Right lung (tissue), 2 donors: ENCODE measurements at regions not wholly inside any gene's neighbourhood (a gene's known extent, or its start where the extent isn't known, plus 50 kb on each side); places are given as distances from the start of the nearest gene placed in this dataset.
"Not testable (repeated sequence)": the region's sequence is repeated elsewhere in the genome, so short reads cannot be mapped to it uniquely, and the experiment has no call there.

Experiments
- DNase-seq, 2 donors: peaks; one replicate each; pipeline ENCODE4 v3.0.0-alpha.2; 2013

DNA sequence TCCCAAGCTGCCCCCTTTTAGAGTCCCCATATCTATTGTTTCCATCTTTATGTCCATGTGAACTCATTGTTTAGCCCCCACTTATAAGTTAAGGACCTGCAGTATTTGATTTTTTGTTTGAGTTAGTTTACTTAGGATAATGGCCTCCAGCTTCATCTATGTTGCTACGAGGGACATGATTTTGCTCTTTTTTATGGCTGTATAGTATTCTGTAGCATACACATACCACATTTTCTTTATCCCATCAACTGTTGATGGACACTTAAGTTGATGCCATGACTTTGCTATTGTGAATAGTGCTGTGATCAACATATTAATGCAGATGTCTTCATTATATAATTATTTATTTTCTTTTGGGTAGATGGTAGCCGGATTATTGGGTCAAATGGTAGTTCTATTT, 576.9 kb downstream of the ANKRD7 start:
- no peak for DNase-seq

DNA sequence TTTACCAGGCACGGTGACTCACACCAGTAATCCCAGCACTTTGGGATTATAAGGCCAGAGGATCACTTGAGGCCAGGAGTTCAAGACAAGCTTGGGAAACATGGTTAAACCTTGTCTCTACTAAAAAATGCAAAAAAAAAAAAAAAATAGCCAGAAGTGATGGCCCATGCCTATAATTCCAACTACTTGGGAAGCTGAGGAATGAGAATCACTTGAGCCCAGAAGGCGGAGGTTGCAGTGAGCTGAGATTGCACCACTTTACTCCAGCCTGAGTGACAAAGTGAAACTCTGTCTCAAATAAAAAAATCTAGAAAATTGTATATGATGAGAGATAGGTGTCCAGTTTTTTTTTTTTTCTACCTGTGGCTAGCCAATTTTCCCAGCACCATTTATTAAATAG, 578.2 kb downstream of the ANKRD7 start:
- DNase-seq = no peak

DNA sequence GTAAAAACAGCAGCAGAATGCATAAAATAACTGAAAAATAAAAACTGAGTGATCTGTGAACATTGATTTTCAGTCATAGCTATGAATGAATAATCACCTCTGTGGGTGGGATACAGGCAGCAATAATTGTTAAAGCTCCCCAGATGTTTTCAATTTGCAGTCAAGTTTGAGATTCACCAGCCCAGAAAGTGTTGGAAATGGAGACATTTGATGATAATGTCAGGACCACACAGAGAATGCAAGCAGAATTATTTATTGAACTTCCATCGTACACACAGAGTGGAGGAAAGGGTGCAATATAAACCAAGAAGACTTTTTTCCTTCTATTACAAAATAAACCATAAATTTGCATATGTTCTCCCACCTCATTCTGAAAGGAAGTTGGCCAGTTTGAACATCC, 601.7 kb downstream of the ANKRD7 start:
- no peak for DNase-seq

DNA sequence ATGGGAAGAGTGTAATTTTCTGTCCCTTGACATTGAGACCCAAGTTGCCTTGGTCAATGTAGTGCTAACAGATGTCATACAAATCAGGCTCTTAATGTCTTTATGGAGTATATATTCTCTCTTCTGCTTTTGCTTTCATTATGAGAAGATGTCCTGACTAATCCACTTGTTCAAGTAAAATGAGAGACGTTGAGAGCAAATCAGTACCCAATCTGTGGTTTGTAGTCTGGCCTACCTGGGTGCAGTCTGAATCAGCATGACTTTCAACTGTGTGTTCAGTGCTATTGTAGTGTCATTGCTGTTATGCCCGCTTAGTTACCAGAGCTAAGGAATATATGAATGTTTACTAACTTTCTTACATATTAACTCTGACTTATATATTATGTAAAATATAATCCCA, 612.4 kb downstream of the ANKRD7 start:
- DNase-seq = no peak

DNA sequence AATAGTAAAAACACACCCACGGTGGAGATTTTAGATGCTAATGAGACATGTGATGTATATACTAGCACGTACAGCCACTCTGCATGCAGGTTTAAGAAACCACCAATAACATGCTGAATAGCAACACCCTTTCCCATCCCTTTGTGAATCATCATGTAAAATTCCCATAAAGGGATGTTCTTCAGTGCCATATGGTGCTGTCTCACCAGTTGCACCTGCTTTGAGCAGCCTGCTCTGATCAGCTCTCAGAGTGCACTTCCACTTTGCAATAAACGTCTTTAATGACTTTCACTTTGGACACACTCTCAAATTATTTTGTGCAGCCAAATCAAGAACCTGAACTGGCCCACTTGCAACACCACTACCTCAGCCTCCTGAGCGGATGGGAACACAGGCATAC, 615.0 kb downstream of the ANKRD7 start:
- no peak for DNase-seq

DNA sequence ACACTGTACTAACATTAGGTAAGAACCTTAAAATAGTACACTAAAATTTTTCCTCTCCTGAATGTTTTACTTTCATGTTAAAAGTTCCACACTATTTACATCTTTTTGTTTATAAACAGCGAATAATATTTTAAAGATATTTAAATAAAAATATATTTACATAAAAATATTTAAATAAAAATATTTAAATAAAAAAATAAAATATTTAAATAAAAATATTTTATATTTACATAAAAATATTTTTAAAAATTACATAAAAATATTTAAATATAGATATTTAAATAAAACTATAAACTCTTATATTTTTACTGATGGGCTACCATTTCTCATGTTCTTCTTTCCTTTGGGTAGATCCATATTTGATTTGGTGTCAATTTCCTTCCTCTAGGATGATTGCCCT, 619.0 kb downstream of the ANKRD7 start:
- DNase-seq = no peak

DNA sequence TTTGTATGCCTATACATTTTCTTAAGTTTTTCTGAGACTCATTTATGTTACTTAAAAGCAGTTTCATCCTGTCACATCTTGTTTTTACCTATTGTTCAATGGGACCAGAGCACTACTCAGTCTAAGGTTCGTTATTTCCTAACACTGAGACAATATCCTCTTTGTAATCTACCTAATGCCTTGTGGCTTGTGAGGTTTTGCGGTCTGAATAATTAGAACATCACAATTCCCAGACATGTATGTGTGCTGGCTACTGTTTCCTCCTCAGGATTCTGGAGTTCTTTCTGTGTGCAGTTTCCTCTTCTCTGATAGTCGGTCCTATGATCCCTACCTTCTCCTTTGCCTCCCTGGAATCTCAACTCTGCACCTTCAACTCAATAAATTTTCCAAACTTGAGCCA, 620.2 kb downstream of the ANKRD7 start:
- no peak for DNase-seq

DNA sequence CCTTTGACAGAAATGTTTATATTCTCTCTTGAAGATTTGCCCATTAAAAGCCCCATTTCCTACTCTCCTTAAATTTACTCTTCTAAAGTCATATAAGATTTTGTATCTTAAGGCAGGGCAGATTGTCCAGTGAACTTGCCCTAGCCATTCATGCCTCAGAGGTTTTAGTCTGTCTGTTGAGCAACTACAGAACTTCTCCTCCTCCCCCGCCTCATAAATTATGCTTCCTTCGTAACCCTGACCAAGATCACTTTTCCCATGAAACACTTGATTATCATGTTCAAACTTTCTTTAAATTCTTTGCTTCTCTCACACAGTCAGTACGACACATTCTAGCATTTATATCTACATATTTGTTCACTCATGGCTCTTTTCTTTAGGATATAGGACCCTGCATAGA, 621.3 kb downstream of the ANKRD7 start:
- no peak for DNase-seq

DNA sequence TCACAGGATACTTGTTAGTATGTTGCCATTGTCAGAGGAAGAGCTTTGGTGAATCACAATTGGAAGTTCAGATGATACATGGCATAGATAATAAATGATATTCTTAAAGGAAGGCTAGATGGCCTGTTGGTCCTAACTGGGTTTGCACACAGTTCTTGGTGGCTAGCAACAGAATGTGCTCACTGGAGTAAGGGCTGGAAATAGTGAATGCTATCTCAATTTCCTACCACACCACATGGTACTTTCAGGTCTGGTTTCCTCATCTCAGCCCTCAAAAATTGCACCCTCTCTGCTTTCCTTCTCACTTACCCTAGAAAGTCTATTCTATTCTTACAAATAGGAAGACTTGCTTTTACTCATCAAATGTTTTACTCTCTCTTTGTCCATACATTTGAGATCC, 622.5 kb downstream of the ANKRD7 start:
- DNase-seq = no peak

DNA sequence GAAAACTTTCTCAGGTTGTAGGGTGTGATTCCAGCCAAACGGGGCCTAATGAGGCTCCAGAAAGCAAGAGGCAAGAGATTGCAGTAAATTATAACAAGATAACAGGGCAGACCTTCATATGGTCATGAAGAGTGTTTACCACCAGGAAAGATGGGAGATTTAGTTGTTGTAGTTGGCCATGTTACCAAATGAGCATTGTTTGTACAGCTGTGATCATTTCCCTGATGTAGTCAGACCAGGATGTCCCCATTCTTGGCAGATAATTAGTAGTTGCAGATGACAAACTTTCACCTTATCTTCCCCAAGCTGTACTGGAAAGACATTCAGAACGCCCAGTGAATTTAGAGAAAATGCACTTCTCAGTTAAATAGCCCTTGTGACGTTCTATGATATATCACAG, 630.8 kb downstream of the ANKRD7 start:
- no peak for DNase-seq

DNA sequence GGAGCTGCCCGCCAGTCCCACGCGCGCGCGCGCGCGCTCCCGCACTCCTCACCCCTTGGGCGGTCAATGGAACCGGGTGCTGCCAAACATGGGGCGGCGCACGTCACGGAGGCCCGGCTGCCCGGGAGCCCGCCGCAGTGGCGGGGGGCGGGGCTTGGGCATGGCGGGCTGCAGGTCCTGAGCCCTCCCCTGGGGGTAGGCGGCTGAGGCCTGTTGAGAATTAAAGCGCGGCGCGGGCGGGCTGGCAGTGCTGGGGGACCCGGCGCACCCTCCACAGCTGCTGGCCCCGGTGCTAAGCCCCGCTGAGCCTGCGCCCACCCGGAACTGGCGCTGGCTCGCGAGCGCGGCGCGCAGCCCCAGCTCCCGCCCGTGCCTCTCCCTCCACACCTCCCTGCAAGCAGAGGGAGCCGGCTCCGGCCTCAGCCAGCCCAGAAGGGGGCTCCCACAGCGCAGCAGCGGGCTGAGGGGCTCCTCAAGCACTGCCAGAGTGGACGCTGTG, 634.2 kb downstream of the ANKRD7 start:
- DNase-seq = peak in 1 of 2 donors; percentile 42

DNA sequence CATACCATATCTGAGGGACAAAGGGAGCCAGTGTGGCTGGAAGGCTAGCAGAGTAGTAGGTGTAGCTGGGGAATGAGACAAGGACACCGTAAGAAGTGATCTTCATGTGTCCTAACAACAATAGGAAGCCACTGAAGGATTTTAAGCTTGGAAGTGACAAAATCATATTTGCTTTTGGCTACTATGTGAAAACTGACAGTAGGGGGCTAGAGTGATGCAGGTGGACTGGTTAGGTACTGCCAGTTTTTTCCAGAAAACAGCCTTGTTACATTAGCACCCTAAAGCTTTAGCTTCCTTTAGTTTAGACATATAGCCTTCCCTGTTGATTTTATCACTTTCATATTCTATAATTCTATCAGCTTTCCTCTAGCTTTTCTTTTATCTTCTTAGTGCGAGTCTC, 637.1 kb downstream of the ANKRD7 start:
- no peak for DNase-seq

DNA sequence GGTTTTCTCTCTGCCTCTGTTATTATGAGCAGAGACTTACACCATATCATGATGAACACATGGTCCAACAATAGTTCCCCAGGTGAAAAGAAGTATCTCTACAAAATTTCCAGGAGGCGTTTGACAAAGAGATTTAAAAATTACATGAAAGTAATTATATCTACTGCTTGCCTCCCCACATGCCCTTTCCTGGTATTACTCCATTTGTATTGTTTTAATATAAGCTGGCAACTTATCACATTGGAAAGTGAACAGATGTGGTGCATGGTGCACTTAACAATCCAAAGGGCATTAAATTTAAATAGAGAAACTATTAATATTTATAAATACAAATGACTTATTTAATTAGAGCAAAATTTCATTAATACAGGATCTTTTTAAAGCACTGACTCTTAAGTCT, 638.2 kb downstream of the ANKRD7 start:
- DNase-seq = no peak

DNA sequence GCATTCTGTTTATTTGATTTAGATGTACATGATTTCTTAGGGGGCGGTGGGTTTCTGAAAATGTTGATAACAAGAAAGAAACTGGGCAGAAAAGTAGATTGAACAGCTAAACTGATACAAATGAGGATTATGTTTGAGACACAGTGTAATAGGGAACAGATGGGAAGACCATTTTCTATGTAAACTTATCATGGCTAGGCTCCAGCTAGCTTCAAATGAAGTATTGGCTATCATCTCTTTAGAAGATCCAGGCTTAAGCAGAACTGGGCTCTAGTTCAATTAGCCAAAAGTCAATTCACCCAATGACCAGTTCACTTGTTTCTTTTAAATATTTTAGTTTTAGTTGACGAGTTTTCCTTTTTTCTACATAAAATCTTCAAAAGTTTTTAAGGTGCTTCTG, 639.5 kb downstream of the ANKRD7 start:
- DNase-seq = peak in 1 of 2 donors; percentile 37

DNA sequence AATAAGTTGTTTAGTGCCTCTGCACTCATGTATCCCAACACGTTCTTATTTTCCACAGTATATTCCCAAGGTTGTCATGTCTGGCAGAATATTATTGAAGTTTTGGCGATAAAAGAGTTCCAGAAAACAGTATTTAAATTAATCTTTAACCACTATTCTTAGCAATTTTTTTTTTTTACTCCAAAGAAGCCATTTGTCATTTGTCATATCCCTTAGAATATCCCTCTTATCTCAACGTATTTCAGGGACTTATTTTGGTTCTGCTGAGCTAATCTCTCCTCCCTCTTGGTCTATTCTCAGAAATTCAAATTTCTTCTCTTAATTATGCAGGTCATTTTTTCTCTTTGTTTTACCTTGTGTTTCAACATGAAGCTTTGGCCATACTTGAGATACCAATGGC, 643.4 kb downstream of the ANKRD7 start:
- DNase-seq = no peak

DNA sequence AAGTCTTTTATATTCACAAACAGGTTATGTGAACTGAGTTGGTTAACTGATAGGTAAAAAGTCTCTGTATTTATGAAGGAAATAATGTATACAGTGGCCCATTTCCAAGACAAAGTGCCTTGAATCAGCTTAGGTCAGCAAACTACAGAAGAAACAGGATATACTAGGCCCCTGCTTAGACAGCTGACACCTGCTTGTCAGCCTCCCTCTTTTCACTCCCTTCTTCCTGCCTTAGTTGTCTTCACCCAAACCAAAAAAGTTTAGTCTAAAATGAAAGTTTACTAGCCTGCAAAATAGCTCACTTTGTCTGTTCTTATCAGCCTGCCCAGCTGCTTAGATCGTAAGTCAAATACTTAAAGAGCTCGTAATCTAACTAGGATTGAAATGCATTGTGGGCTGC, 644.6 kb downstream of the ANKRD7 start:
- DNase-seq = not testable (repeated sequence)

DNA sequence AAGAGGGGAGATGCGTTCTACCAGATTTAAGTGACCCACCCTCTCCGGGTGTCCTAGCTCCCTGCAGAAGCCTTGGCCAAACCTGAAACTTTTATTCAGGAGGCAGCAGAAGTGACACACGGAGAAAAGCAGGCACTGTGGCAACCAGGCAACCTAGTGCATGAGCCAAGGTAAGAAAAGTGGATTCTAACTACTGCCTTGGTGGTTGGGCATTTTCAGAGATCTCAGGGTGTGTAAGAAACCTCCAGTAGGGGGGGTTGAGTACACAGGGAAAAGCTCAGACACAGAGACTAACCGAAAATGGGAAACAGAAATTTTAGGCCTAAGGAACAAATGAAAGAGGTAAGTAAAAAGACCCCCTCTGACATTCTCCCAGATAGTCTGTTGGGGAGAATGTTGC, 645.7 kb downstream of the ANKRD7 start:
- no peak for DNase-seq

DNA sequence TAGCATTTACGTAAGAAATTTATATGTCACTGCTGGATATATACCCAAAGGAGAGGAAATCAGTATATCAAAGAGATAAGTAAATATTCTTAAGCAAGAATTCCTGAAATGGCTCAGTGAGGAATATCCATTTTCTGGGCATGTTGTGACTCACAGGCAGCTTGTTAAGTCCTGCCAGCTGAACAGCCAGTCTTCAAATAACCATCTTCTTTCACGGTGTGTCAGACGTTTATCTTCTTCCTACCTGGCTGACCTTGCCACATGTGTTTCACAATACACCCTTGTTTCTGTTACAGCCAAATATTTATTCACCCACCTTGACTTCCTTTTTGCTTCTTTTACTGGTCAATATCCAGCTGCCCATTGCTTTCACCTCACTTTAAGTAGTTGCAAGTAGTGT, 648.1 kb downstream of the ANKRD7 start:
- DNase-seq = no peak

DNA sequence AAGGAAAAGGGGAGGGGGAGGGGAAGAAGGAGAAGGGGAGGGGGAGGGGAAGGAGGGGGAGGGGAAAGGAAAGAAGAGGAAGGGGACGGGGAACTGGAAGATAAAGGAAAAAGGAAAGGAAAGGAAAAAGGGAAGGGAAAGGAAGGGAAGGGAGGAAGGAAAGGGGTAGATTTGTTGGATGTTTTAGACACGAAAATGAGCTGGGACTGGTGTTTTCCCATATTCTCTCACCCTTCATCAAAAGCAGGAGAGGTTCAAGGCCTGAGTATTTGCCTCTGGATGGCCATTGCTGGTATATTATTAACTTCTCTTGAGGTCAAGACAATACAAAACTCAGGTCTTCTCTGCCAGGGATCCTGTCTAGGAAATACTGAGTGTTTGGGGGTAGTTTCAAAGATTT, 652.7 kb downstream of the ANKRD7 start:
- DNase-seq = no peak

DNA sequence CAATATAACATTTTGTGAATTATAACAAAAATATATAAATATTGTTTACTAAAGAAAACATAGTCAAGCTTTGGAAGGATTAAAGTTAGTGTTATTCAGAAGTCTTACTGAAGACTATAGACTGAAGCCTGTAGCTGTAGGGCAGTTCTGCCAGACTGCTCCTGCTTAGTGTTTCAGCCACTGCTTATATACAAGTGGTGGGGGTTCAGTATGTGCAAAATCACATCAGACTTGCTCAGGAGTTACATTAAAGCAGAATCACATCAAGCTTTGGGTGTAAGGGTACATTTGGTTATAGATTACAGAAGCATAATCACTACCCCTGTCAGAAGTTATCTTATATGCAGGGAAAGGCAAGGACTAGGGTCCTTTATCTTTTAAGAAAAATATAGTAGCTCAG, 653.8 kb downstream of the ANKRD7 start:
- DNase-seq = no peak

DNA sequence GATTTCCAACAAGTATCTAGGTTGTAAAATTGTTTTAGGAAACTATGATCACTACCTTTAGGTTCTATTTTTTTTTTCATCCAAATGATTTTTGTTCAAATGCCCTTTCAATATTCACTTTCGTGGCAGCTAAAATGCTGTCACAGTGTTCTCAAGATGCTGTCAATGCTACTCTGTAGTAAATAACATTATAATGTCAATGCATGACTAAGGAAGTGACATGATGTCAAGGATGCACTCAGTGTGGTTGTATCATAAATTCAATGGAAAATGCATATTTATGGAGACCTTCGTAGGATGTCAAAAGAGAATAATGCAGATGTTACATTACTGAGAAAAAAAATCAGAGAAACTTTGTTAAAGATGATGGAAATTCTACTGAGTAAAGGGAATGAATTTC, 673.8 kb downstream of the ANKRD7 start:
- DNase-seq = no peak

DNA sequence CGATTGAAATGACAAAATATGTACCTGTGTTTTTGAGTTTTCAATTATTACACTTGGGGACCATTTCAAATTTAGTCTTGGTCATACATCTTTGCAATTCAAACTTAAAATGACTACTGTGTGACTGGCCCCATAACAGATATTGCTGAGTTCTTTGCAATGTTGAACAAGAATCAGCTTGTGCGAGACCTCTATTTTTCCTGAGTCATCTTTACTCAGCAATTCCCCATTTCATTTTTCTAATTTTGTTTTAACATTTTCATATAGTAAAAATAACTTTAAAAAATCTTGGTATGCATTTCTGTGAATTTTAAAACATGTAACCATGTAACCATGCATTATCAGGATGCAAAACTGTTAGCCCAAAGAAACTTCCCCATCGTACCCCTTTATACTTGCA, 678.1 kb downstream of the ANKRD7 start:
- no peak for DNase-seq

DNA sequence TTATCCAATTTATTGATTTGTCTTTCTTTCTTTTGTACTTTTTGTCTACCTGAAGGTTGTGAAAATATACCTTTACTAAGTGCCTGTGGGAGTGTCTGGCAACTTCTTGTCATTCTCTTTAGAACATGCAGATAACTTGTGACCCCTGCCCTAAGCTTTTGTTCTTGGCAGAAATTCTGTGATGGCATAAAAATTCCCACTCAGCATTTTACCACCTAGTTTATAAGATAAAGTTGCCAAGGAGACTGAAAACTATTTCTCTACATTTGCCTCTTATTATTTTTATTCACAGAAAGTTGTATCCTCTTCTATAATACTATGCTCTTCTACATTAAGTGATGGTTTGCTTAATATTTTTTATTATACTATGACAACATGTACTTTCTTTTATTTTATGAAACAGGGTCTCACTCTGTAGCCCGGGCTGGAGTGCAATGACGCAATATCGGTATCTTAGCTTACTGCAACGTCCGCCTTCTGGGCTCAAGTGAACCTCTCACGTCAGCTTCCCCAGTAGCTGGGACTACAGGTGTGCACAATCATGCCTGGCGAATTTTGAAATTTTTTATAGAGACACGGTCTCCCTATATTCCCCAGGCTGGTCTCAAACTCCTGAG, 683.5 kb downstream of the ANKRD7 start:
- DNase-seq = no peak

DNA sequence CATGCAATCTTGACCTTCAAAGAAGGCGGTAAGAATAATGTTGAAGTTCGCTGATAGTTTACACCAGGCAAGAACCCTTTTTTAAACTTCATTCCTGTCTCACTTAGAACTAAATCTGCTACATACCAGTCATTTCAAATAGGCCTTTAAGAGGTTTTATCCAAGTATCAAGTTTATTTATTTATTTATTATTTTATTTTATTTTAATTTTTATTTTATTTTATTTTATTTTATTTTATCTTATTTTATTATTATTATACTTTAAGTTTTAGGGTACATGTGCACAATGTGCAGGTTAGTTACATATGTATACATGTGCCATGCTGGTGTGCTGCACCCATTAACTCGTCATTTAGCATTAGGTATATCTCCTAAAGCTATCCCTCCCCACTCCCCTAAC, 691.6 kb downstream of the ANKRD7 start:
- DNase-seq = not testable (repeated sequence)

DNA sequence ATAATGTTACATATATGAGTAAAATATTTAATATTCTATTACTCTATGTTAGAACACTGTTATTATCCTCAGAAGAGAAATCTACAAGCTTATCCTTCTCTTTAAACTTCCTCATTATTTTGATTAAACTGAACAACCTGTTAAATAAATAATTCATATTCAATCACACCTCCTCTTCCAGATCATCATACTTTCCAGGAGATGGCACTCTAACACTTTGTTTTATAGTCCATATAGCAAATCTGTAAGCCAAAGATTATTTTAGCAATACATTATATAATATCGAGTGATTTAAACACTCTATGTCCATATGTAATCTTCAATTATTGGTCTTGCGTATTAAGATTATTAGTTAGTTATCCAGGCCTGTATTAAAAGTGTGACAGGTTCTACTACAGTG, 694.1 kb downstream of the ANKRD7 start:
- peak; percentile 3 to 6 for DNase-seq
